ENCODE measurements at regions not wholly inside any gene's neighbourhood (a gene's known extent, or its start where the extent isn't known, plus 50 kb on each side); places are given as distances from the start of the nearest gene placed in this dataset.

GRCh38 chr7:11313801-11314200 lies 340.1 kb downstream of the PHF14 start:
- dilution Hi-C loops (cut with MboI; ENCODE audit: extremely low pct_ligation_motif_present, low sequenced_read_pairs) (no loop called here), intact Hi-C loops (cut with micrococcal nuclease) (no loop called here)
- BruUV-seq (replicated peaks) = no TSS peak

More at GRCh38 chr7:11313801-11314200, 340.1 kb downstream of the PHF14 start:
- no peaks in the 10 kb centered on the region for H3K27me3 ChIP-seq (ENCODE audit: control insufficient read depth in 2 of 2, insufficient read depth in 2 of 2, low read length in 2 of 2)
- POLR2A ChIA-PET = no interaction called here
- no peaks in the 10 kb centered on the region for H3K4me1 ChIP-seq (ENCODE audit: control insufficient read depth, extremely low read depth, insufficient read depth, low read length)
- no peaks in the 10 kb centered on the region for H3K9me3 ChIP-seq (replicated peaks; ENCODE audit: control insufficient read depth, insufficient read depth, low read length)
- no peaks in the 10 kb centered on the region for H3K79me2 ChIP-seq (ENCODE audit: control insufficient read depth, insufficient read depth, low read length)
- CTCF ChIA-PET = no interaction called here
- H2AFZ ChIP-seq (ENCODE audit: low read depth, low read length) = no peak overlapping the region
- no peaks in the 10 kb centered on the region for H3K9me1 ChIP-seq (replicated peaks; ENCODE audit: control insufficient read depth, extremely low read depth, insufficient read depth, low read length)
- no peaks in the 10 kb centered on the region for H4K20me1 ChIP-seq (replicated peaks; ENCODE audit: control insufficient read depth, extremely low read depth, insufficient read depth, low read length)
- no peak for FAIRE-seq
- DNase-seq (ENCODE audit: low read depth, low spot score) = no peak
- H3K27ac ChIP-seq (ENCODE audit: insufficient read depth, low read depth, low read length) = no peak overlapping the region
- H3K4me2 ChIP-seq (ENCODE audit: insufficient read depth, low read length) = no peak overlapping the region
- no peak overlapping the region for H3K4me3 ChIP-seq (replicated peaks in 1 of 3; ENCODE audit: insufficient read depth in 1 of 3, low read depth in 1 of 3, low read length in 3 of 3)
- TF ChIP-seq POLR2A (IDR thresholded peaks at IDR 0.05; ENCODE audit: low read depth, low read length) (no peak), FOS (IDR thresholded peaks at IDR 0.05; ENCODE audit: borderline replicate concordance, insufficient read depth, low read length) (no peak), POLR2AphosphoS5 (IDR thresholded peaks at IDR 0.05; ENCODE audit: insufficient read depth, low read depth, low read length) (no peak), JUN (IDR thresholded peaks at IDR 0.05; ENCODE audit: borderline replicate concordance, insufficient read depth, insufficient read length, low read depth) (no peak), EZH2 (IDR thresholded peaks at IDR 0.05; ENCODE audit: borderline replicate concordance, low read depth, low read length, severe bottlenecking) (no peak), MAX (IDR thresholded peaks at IDR 0.05; ENCODE audit: insufficient read depth, insufficient read length) (no peak), CTCF (IDR thresholded peaks at IDR 0.05; ENCODE audit: extremely low read depth in 1 of 2, insufficient read depth in 1 of 2, low read depth in 1 of 2, low read length in 2 of 2) (no peak), GATA2 (IDR thresholded peaks at IDR 0.05; ENCODE audit: insufficient read depth, insufficient read length, low read depth, low read length) (no peak), MYC (IDR thresholded peaks at IDR 0.05; ENCODE audit: low read depth, low read length) (no peak)
- no peaks in the 10 kb centered on the region for H3K36me3 ChIP-seq (ENCODE audit: control insufficient read depth in 2 of 2, extremely low read depth in 1 of 2, insufficient read depth in 2 of 2, low read length in 2 of 2)
- no peak overlapping the region for H3K9ac ChIP-seq (replicated peaks; ENCODE audit: extremely low read depth, insufficient read depth, low read length)

Measured in endothelial cell of umbilical vein (primary cell).